ENCODE measurements at regions not wholly inside any gene's neighbourhood (a gene's known extent, or its start where the extent isn't known, plus 50 kb on each side); places are given as distances from the start of the nearest gene placed in this dataset.

- H3K4me3 ChIP-seq (ENCODE audit: low read length in 2 of 2), result no peak overlapping the region
- no peaks in the 10 kb centered on the region for H3K9me3 ChIP-seq (ENCODE audit: control insufficient read depth in 2 of 2, low read length in 2 of 2)
- no peaks in the 10 kb centered on the region for H3K4me1 ChIP-seq (ENCODE audit: control insufficient read depth, insufficient read depth, low read length)
- H3K9ac ChIP-seq (ENCODE audit: low read length in 2 of 2), result no peak overlapping the region
- no peaks in the 10 kb centered on the region for H3K27me3 ChIP-seq (ENCODE audit: control insufficient read depth in 1 of 2, insufficient read depth in 2 of 2, low read length in 2 of 2)
- H3K36me3 ChIP-seq (ENCODE audit: control insufficient read depth in 2 of 2, insufficient read depth in 2 of 2, low read length in 2 of 2), result no peaks in the 10 kb centered on the region
- H3K27ac ChIP-seq (ENCODE audit: low read length), result no peak overlapping the region
These were observed 852.7 kb upstream of the SLIT2 start for GRCh38 chr4:19399001-19399400.

GRCh38 chr4:19386786-19387185, 864.9 kb upstream of the SLIT2 start:
- no peaks in the 10 kb centered on the region for H3K27me3 ChIP-seq (ENCODE audit: control insufficient read depth in 1 of 2, insufficient read depth in 2 of 2, low read length in 2 of 2)
- no peaks in the 10 kb centered on the region for H3K4me1 ChIP-seq (ENCODE audit: control insufficient read depth, insufficient read depth, low read length)
- H3K9me3 ChIP-seq (ENCODE audit: control insufficient read depth in 2 of 2, low read length in 2 of 2), result no peaks in the 10 kb centered on the region
- no peak overlapping the region for H3K9ac ChIP-seq (ENCODE audit: low read length in 2 of 2)
- H3K36me3 ChIP-seq (ENCODE audit: control insufficient read depth in 2 of 2, insufficient read depth in 2 of 2, low read length in 2 of 2), result no peaks in the 10 kb centered on the region
- no peak overlapping the region for H3K4me3 ChIP-seq (ENCODE audit: low read length in 2 of 2)
- no peak overlapping the region for H3K27ac ChIP-seq (ENCODE audit: low read length)

- Histone ChIP-seq H3K36me3 (ENCODE audit: control insufficient read depth in 2 of 2, insufficient read depth in 2 of 2, low read length in 2 of 2) (no peaks in the 10 kb centered on the region), H3K4me3 (ENCODE audit: low read length in 2 of 2) (no peak overlapping the region), H3K4me1 (ENCODE audit: control insufficient read depth, insufficient read depth, low read length) (no peaks in the 10 kb centered on the region), H3K9ac (ENCODE audit: low read length in 2 of 2) (no peak overlapping the region), H3K27me3 (ENCODE audit: control insufficient read depth in 1 of 2, insufficient read depth in 2 of 2, low read length in 2 of 2) (no peaks in the 10 kb centered on the region), H3K9me3 (ENCODE audit: control insufficient read depth in 2 of 2, low read length in 2 of 2) (no peaks in the 10 kb centered on the region), H3K27ac (ENCODE audit: low read length) (no peak overlapping the region)
These were observed 868.5 kb upstream of the SLIT2 start for GRCh38 chr4:19382993-19383756.

- Histone ChIP-seq H3K4me3 (ENCODE audit: low read length in 2 of 2) (no peak overlapping the region), H3K27ac (ENCODE audit: low read length) (no peak overlapping the region), H3K36me3 (ENCODE audit: control insufficient read depth in 2 of 2, insufficient read depth in 2 of 2, low read length in 2 of 2) (no peaks in the 10 kb centered on the region), H3K27me3 (ENCODE audit: control insufficient read depth in 1 of 2, insufficient read depth in 2 of 2, low read length in 2 of 2) (no peaks in the 10 kb centered on the region), H3K9ac (ENCODE audit: low read length in 2 of 2) (no peak overlapping the region), H3K9me3 (ENCODE audit: control insufficient read depth in 2 of 2, low read length in 2 of 2) (no peaks in the 10 kb centered on the region), H3K4me1 (ENCODE audit: control insufficient read depth, insufficient read depth, low read length) (no peaks in the 10 kb centered on the region)
These were observed 870.6 kb upstream of the SLIT2 start for GRCh38 chr4:19381068-19381467.

- no peak overlapping the region for H3K27ac ChIP-seq (ENCODE audit: low read length)
- H3K4me1 ChIP-seq (ENCODE audit: control insufficient read depth, insufficient read depth, low read length), result no peaks in the 10 kb centered on the region
- no peaks in the 10 kb centered on the region for H3K36me3 ChIP-seq (ENCODE audit: control insufficient read depth in 2 of 2, insufficient read depth in 2 of 2, low read length in 2 of 2)
- H3K4me3 ChIP-seq (ENCODE audit: low read length in 2 of 2), result no peak overlapping the region
- no peaks in the 10 kb centered on the region for H3K9me3 ChIP-seq (ENCODE audit: control insufficient read depth in 2 of 2, low read length in 2 of 2)
- no peak overlapping the region for H3K9ac ChIP-seq (ENCODE audit: low read length in 2 of 2)
- H3K27me3 ChIP-seq (ENCODE audit: control insufficient read depth in 1 of 2, insufficient read depth in 2 of 2, low read length in 2 of 2), result no peaks in the 10 kb centered on the region
These were observed 871.1 kb upstream of the SLIT2 start for GRCh38 chr4:19380600-19380999.

- H3K27ac ChIP-seq (ENCODE audit: low read length), result no peak overlapping the region
- no peak overlapping the region for H3K9ac ChIP-seq (ENCODE audit: low read length in 2 of 2)
- H3K4me3 ChIP-seq (ENCODE audit: low read length in 2 of 2), result no peak overlapping the region
- H3K27me3 ChIP-seq (ENCODE audit: control insufficient read depth in 1 of 2, insufficient read depth in 2 of 2, low read length in 2 of 2), result no peaks in the 10 kb centered on the region
- H3K36me3 ChIP-seq (ENCODE audit: control insufficient read depth in 2 of 2, insufficient read depth in 2 of 2, low read length in 2 of 2), result no peaks in the 10 kb centered on the region
- no peaks in the 10 kb centered on the region for H3K9me3 ChIP-seq (ENCODE audit: control insufficient read depth in 2 of 2, low read length in 2 of 2)
- no peaks in the 10 kb centered on the region for H3K4me1 ChIP-seq (ENCODE audit: control insufficient read depth, insufficient read depth, low read length)
These were observed 872.5 kb upstream of the SLIT2 start for GRCh38 chr4:19379191-19379708.

GRCh38 chr4:19375931-19376330, 875.8 kb upstream of the SLIT2 start:
- Histone ChIP-seq H3K9ac (ENCODE audit: low read length in 2 of 2) (no peak overlapping the region), H3K27me3 (ENCODE audit: control insufficient read depth in 1 of 2, insufficient read depth in 2 of 2, low read length in 2 of 2) (no peaks in the 10 kb centered on the region), H3K4me1 (ENCODE audit: control insufficient read depth, insufficient read depth, low read length) (no peaks in the 10 kb centered on the region), H3K27ac (ENCODE audit: low read length) (no peak overlapping the region), H3K4me3 (ENCODE audit: low read length in 2 of 2) (no peak overlapping the region), H3K9me3 (ENCODE audit: control insufficient read depth in 2 of 2, low read length in 2 of 2) (no peaks in the 10 kb centered on the region), H3K36me3 (ENCODE audit: control insufficient read depth in 2 of 2, insufficient read depth in 2 of 2, low read length in 2 of 2) (no peaks in the 10 kb centered on the region)

GRCh38 chr4:19375136-19375804, 876.4 kb upstream of the SLIT2 start:
- H3K36me3 ChIP-seq (ENCODE audit: control insufficient read depth in 2 of 2, insufficient read depth in 2 of 2, low read length in 2 of 2), result no peaks in the 10 kb centered on the region
- H3K27ac ChIP-seq (ENCODE audit: low read length), result no peak overlapping the region

GRCh38 chr4:19372390-19372789, 879.3 kb upstream of the SLIT2 start:
- no peak overlapping the region for H3K9ac ChIP-seq (ENCODE audit: low read length in 2 of 2)
- H3K9me3 ChIP-seq (ENCODE audit: control insufficient read depth in 2 of 2, low read length in 2 of 2), result no peaks in the 10 kb centered on the region
- no peak overlapping the region for H3K4me3 ChIP-seq (ENCODE audit: low read length in 2 of 2)
- H3K4me1 ChIP-seq (ENCODE audit: control insufficient read depth, insufficient read depth, low read length), result no peaks in the 10 kb centered on the region
- H3K27ac ChIP-seq (ENCODE audit: low read length), result no peak overlapping the region
- no peaks in the 10 kb centered on the region for H3K36me3 ChIP-seq (ENCODE audit: control insufficient read depth in 2 of 2, insufficient read depth in 2 of 2, low read length in 2 of 2)
- H3K27me3 ChIP-seq (ENCODE audit: control insufficient read depth in 1 of 2, insufficient read depth in 2 of 2, low read length in 2 of 2), result no peaks in the 10 kb centered on the region

More at GRCh38 chr4:19375136-19375804, 876.4 kb upstream of the SLIT2 start:
- Histone ChIP-seq H3K9ac (ENCODE audit: low read length in 2 of 2) (no peak overlapping the region), H3K4me1 (ENCODE audit: control insufficient read depth, insufficient read depth, low read length) (no peaks in the 10 kb centered on the region), H3K27me3 (ENCODE audit: control insufficient read depth in 1 of 2, insufficient read depth in 2 of 2, low read length in 2 of 2) (no peaks in the 10 kb centered on the region), H3K9me3 (ENCODE audit: control insufficient read depth in 2 of 2, low read length in 2 of 2) (no peaks in the 10 kb centered on the region), H3K4me3 (ENCODE audit: low read length in 2 of 2) (no peak overlapping the region)

GRCh38 chr4:19368800-19369199, 882.9 kb upstream of the SLIT2 start:
- Histone ChIP-seq H3K27me3 (ENCODE audit: control insufficient read depth in 1 of 2, insufficient read depth in 2 of 2, low read length in 2 of 2) (no peaks in the 10 kb centered on the region), H3K27ac (ENCODE audit: low read length) (no peak overlapping the region), H3K4me1 (ENCODE audit: control insufficient read depth, insufficient read depth, low read length) (no peaks in the 10 kb centered on the region), H3K9me3 (ENCODE audit: control insufficient read depth in 2 of 2, low read length in 2 of 2) (no peaks in the 10 kb centered on the region), H3K4me3 (ENCODE audit: low read length in 2 of 2) (no peak overlapping the region), H3K9ac (ENCODE audit: low read length in 2 of 2) (no peak overlapping the region), H3K36me3 (ENCODE audit: control insufficient read depth in 2 of 2, insufficient read depth in 2 of 2, low read length in 2 of 2) (no peaks in the 10 kb centered on the region)

GRCh38 chr4:19366916-19367315, 884.8 kb upstream of the SLIT2 start:
- no peaks in the 10 kb centered on the region for H3K27me3 ChIP-seq (ENCODE audit: control insufficient read depth in 1 of 2, insufficient read depth in 2 of 2, low read length in 2 of 2)
- no peaks in the 10 kb centered on the region for H3K36me3 ChIP-seq (ENCODE audit: control insufficient read depth in 2 of 2, insufficient read depth in 2 of 2, low read length in 2 of 2)
- no peaks in the 10 kb centered on the region for H3K4me1 ChIP-seq (ENCODE audit: control insufficient read depth, insufficient read depth, low read length)
- no peak overlapping the region for H3K9ac ChIP-seq (ENCODE audit: low read length in 2 of 2)
- no peak overlapping the region for H3K4me3 ChIP-seq (ENCODE audit: low read length in 2 of 2)
- no peak overlapping the region for H3K27ac ChIP-seq (ENCODE audit: low read length)
- H3K9me3 ChIP-seq (ENCODE audit: control insufficient read depth in 2 of 2, low read length in 2 of 2), result no peaks in the 10 kb centered on the region
